Esophagus squamous epithelium (tissue), 5 donors: ENCODE measurements at regions not wholly inside any gene's neighbourhood (a gene's known extent, or its start where the extent isn't known, plus 50 kb on each side); places are given as distances from the start of the nearest gene placed in this dataset.
"Not testable (repeated sequence)": the region's sequence is repeated elsewhere in the genome, so short reads cannot be mapped to it uniquely, and the experiment has no call there.

Experiments
- DNase-seq: peaks from one replicate; lab custom pipeline; 2025; lab: John Stamatoyannopoulos, UW
- H3K27ac ChIP-seq, 4 donors: fragments of 200-600 bp; sonication (generic); one replicate each; pipeline ENCODE4 v1.5.1; 2016 to 2019; ENCODE audit warnings: mild to moderate bottlenecking in 1 of 4
- H3K27me3 ChIP-seq, 4 donors: fragments of 200-600 bp; sonication (generic); 1 replicate in 3 of 4; 2 replicates in 1 of 4; pipeline versions ENCODE4 v1.5.1 to v1.6.0; 2017 to 2021; ENCODE audit warnings: antibody characterized with exemption in 1 of 4
- H3K36me3 ChIP-seq, 3 donors: fragments of 200-600 bp; sonication (generic); one replicate each; pipeline ENCODE4 v1.5.1; 2016 to 2019
- H3K4me1 ChIP-seq, 3 donors: fragments of 200-600 bp; sonication (generic); one replicate each; pipeline ENCODE4 v1.5.1; 2017 to 2019
- H3K4me3 ChIP-seq, 4 donors: fragments of 200-600 bp; sonication (generic); 1 replicate in 3 of 4; 2 replicates in 1 of 4; pipeline ENCODE4 v1.5.1; 2016 to 2019; ENCODE audit warnings: mild to moderate bottlenecking in 2 of 4, moderate library complexity in 1 of 4
- H3K9me3 ChIP-seq, 3 donors: fragments of 200-600 bp; sonication (generic); one replicate each; pipeline ENCODE4 v1.5.1; 2016 to 2019
- POLR2A ChIP-seq, 4 donors: fragments of 450-650 bp; IDR thresholded peaks; one replicate each; pipeline ENCODE4 v1.6.1; 2017; ENCODE audit warnings: antibody characterized with exemption in 4 of 4, mild to moderate bottlenecking in 4 of 4, moderate library complexity in 3 of 4
- WGBS, 2 donors: methylation state at CpG; one replicate each; pipeline ENCODE4 v1.1.5; 2018; 5-methylcytosine and 5-hydroxymethylcytosine counted together
- intact Hi-C: fragments of 100-400 bp; cut with DNase I; formaldehyde crosslinking; loops from one replicate; pipeline ENCODE4 v1.15.0; 2022
- TF ChIP-seq, protein P1 (sequence below), 6 experiments: fragments of 450-650 bp in 4 of 6; fragments of 200-600 bp in 2 of 6; sonication (generic) in 2 of 6; IDR thresholded peaks; one replicate each; pipeline ENCODE4 v1.5.1; 2016 to 2019; ENCODE audit warnings: antibody characterized with exemption in 6 of 6, mild to moderate bottlenecking in 4 of 6, moderate library complexity in 4 of 6
- donor health status: DM: yes; HTN: yes; CAD: no.

- TF ChIP-seq POLR2A (IDR thresholded peaks at IDR 0.05): no peak
- TF ChIP-seq, protein P1, sequence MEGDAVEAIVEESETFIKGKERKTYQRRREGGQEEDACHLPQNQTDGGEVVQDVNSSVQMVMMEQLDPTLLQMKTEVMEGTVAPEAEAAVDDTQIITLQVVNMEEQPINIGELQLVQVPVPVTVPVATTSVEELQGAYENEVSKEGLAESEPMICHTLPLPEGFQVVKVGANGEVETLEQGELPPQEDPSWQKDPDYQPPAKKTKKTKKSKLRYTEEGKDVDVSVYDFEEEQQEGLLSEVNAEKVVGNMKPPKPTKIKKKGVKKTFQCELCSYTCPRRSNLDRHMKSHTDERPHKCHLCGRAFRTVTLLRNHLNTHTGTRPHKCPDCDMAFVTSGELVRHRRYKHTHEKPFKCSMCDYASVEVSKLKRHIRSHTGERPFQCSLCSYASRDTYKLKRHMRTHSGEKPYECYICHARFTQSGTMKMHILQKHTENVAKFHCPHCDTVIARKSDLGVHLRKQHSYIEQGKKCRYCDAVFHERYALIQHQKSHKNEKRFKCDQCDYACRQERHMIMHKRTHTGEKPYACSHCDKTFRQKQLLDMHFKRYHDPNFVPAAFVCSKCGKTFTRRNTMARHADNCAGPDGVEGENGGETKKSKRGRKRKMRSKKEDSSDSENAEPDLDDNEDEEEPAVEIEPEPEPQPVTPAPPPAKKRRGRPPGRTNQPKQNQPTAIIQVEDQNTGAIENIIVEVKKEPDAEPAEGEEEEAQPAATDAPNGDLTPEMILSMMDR (IDR thresholded peaks at IDR 0.05): no peak
- no peak for DNase-seq
- 83 to 86% methylated on average over 3 of the region's 3 CpGs for WGBS, 2 donors
- intact Hi-C loops: no loop called here
- peaks cover 0 to 2% (median 0%) of the 10 kb centered on the region in 3 donors for H3K9me3 ChIP-seq
- no peaks in the 10 kb centered on the region for H3K4me1 ChIP-seq
- H3K27me3 ChIP-seq: no peaks in the 10 kb centered on the region
- no peak overlapping the region for H3K27ac ChIP-seq
- H3K36me3 ChIP-seq: no peaks in the 10 kb centered on the region
- no peak overlapping the region for H3K4me3 ChIP-seq
These were observed 111.6 kb upstream of the PRKG2 start for GRCh38 chr4:81326581-81326980.

DNA sequence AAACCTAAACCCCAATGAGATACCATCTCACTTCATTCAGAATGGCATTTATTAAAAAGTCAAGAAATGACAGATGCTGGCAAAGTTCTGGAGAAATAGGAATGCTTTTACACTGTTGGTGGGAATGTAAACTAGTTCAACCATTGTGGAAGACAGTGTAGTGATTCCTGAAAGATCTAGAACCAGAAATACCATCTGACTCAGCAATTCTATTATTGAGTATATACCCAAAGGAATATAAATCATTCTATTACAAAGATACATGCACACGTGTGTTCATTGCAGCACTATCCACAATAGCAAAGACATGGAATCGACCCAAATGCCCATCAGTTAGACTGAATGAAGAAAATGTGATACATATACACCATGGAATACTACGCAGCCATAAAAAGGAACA lies 109.6 kb upstream of the PRKG2 start:
- H3K4me1 ChIP-seq, H3K9me3 ChIP-seq, H3K36me3 ChIP-seq, H3K4me3 ChIP-seq, DNase-seq, H3K27me3 ChIP-seq, intact Hi-C loops, H3K27ac ChIP-seq: not testable (repeated sequence)
- 81 to 85% methylated on average over 3 of the region's 3 CpGs for WGBS, 2 donors

DNA sequence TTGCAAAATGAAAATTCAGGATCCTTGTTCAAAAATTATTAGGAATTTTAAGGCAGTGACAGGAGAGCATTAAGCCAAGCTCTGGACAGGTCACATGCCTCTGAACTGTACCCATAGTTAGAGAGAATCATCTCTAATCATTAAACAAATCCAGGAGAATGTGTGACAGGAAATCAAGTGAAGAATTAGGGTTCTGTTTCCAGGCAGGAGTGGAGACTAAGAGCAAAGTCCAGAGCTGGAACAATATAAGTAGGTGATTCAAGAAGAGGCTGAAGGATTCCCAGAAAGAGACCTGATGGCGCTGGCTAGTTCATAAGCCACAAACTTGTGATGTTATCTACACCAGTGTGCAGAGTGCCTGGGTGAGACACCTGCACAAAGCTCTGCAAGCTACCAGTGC lies 104.6 kb upstream of the PRKG2 start:
- TF ChIP-seq, protein P1 (IDR thresholded peaks at IDR 0.05): no peak
- no peak for TF ChIP-seq POLR2A (IDR thresholded peaks at IDR 0.05)
- no peaks in the 10 kb centered on the region for H3K27me3 ChIP-seq
- WGBS, 2 donors: 73 to 83% methylated on average over 1 of the region's 1 CpG
- H3K36me3 ChIP-seq: no peaks in the 10 kb centered on the region
- intact Hi-C loops: no loop called here
- no peak overlapping the region for H3K27ac ChIP-seq
- no peak for DNase-seq
- H3K4me1 ChIP-seq: peaks cover 0 to 5% (median 0%) of the 10 kb centered on the region in 3 donors
- peaks cover 0 to 8% (median 0%) of the 10 kb centered on the region in 3 donors for H3K9me3 ChIP-seq
- H3K4me3 ChIP-seq: no peak overlapping the region

GRCh38 chr4:81314897-81315470 lies 100.0 kb upstream of the PRKG2 start:
- H3K36me3 ChIP-seq: no peaks in the 10 kb centered on the region
- H3K4me3 ChIP-seq: no peak overlapping the region
- intact Hi-C loops: no loop called here
- whole genome bisulfite sequencing, 2 donors: 28 to 29% methylated on average over 3 of the region's 3 CpGs
- H3K27ac ChIP-seq: no peak overlapping the region
- peaks cover 0 to 8% (median 0%) of the 10 kb centered on the region in 3 donors for H3K4me1 ChIP-seq
- no peaks in the 10 kb centered on the region for H3K27me3 ChIP-seq
- no peak for DNase-seq
- TF ChIP-seq, protein P1 (IDR thresholded peaks at IDR 0.05): no peak
- TF ChIP-seq POLR2A (IDR thresholded peaks at IDR 0.05): no peak
- H3K9me3 ChIP-seq: no peaks in the 10 kb centered on the region

- TF ChIP-seq POLR2A (IDR thresholded peaks at IDR 0.05): no peak
- TF ChIP-seq, protein P1 (IDR thresholded peaks at IDR 0.05): no peak
- Histone ChIP-seq H3K4me3 (no peak overlapping the region), H3K27ac (no peak overlapping the region), H3K9me3 (no peaks in the 10 kb centered on the region), H3K4me1 (peaks cover 0 to 8% (median 0%) of the 10 kb centered on the region in 3 donors), H3K27me3 (no peaks in the 10 kb centered on the region), H3K36me3 (no peaks in the 10 kb centered on the region)
- WGBS, 2 donors: 42 to 48% methylated on average over 6 of the region's 6 CpGs
- intact Hi-C loops: no loop called here
- no peak for DNase-seq
These were observed 99.3 kb upstream of the PRKG2 start for GRCh38 chr4:81314196-81314896.
